ENCODE measurements at regions not wholly inside any gene's neighbourhood (a gene's known extent, or its start where the extent isn't known, plus 50 kb on each side); places are given as distances from the start of the nearest gene placed in this dataset.
A peak's percentile ranks its signal among the peaks of the same experiment; 100 is the strongest.

- H3K9me3 ChIP-seq = no peaks in the 10 kb centered on the region
- no peak overlapping the region for H3K4me3 ChIP-seq
- intact Hi-C loops (cut with DNase I; ENCODE audit: low total_unique reads) = no loop called here
- DNase-seq = no peak
- no peaks in the 10 kb centered on the region for H3K36me3 ChIP-seq
- H3K27ac ChIP-seq = no peak overlapping the region
- peaks cover 0 to 29% of the 10 kb centered on the region in 2 donors for H3K27me3 ChIP-seq
- no peak for TF ChIP-seq CTCF (IDR thresholded peaks at IDR 0.05)
- no peaks in the 10 kb centered on the region for H3K4me1 ChIP-seq
These were observed 54.8 kb upstream of the UQCRFS1 start for GRCh38 chr19:29267701-29268100.

GRCh38 chr19:29268103-29268502, 55.2 kb upstream of the UQCRFS1 start:
- Histone ChIP-seq H3K36me3 (no peaks in the 10 kb centered on the region), H3K4me1 (no peaks in the 10 kb centered on the region), H3K4me3 (no peak overlapping the region), H3K27ac (no peak overlapping the region), H3K27me3 (peaks cover 0 to 28% of the 10 kb centered on the region in 2 donors), H3K9me3 (no peaks in the 10 kb centered on the region)
- DNase-seq = peak in 1 of 2 donors; percentile 57
- intact Hi-C loops (cut with DNase I; ENCODE audit: low total_unique reads) = no loop called here
- no peak for TF ChIP-seq CTCF (IDR thresholded peaks at IDR 0.05)

- no peaks in the 10 kb centered on the region for H3K36me3 ChIP-seq
- H3K9me3 ChIP-seq = no peaks in the 10 kb centered on the region
- H3K4me3 ChIP-seq = no peak overlapping the region
- DNase-seq = peak in 1 of 2 donors; percentile 40
- H3K27me3 ChIP-seq = peaks cover 0 to 26% of the 10 kb centered on the region in 2 donors
- no peak overlapping the region for H3K27ac ChIP-seq
- intact Hi-C loops (cut with DNase I; ENCODE audit: low total_unique reads) = no loop called here
- H3K4me1 ChIP-seq = no peaks in the 10 kb centered on the region
- TF ChIP-seq CTCF (IDR thresholded peaks at IDR 0.05) = no peak
These were observed 55.9 kb upstream of the UQCRFS1 start for GRCh38 chr19:29268721-29269393.

GRCh38 chr19:29269641-29270040, 56.7 kb upstream of the UQCRFS1 start:
- Histone ChIP-seq H3K4me1 (no peaks in the 10 kb centered on the region), H3K27ac (no peak overlapping the region), H3K4me3 (no peak overlapping the region), H3K36me3 (no peaks in the 10 kb centered on the region), H3K9me3 (no peaks in the 10 kb centered on the region), H3K27me3 (peaks cover 0 to 26% of the 10 kb centered on the region in 2 donors)
- TF ChIP-seq CTCF (IDR thresholded peaks at IDR 0.05) = no peak
- DNase-seq = no peak
- intact Hi-C loops (cut with DNase I; ENCODE audit: low total_unique reads) = no loop called here

GRCh38 chr19:29271341-29271740, 58.4 kb upstream of the UQCRFS1 start:
- no peak for TF ChIP-seq CTCF (IDR thresholded peaks at IDR 0.05)
- peak in 1 of 2 donors; percentile 23 for DNase-seq
- Histone ChIP-seq H3K4me1 (no peaks in the 10 kb centered on the region), H3K27me3 (peaks cover 0 to 18% of the 10 kb centered on the region in 2 donors), H3K9me3 (no peaks in the 10 kb centered on the region), H3K36me3 (no peaks in the 10 kb centered on the region), H3K27ac (no peak overlapping the region), H3K4me3 (no peak overlapping the region)
- intact Hi-C loops (cut with DNase I; ENCODE audit: low total_unique reads) = no loop called here
